Panc1 (cell line): ENCODE measurements at regions not wholly inside any gene's neighbourhood (a gene's known extent, or its start where the extent isn't known, plus 50 kb on each side); places are given as distances from the start of the nearest gene placed in this dataset.

Source experiments
- ATAC-seq: fragments of 200-7000 bp; cut with Tn5 transposase; 2 replicates; pipeline ENCODE4 v1.9.1; 2020; ENCODE audit warnings: mild to moderate bottlenecking, moderate library complexity
- BruUV-seq: library from RNA; stranded (reverse); fragments of 400-500 nt; replicated peaks from 2 replicates; lab custom pipeline; 2021; lab: Mats Ljungman, UMichigan
- CTCF ChIA-PET: fragments of 300-600 bp; sonication (Branson Sonifier 250); formaldehyde crosslinking; loops from one replicate; lab custom pipeline; 2022; ENCODE audit warnings: antibody characterized with exemption; lab: Charles Lee
- POLR2A ChIA-PET: fragments of 300-600 bp; sonication (Branson Sonifier 250); formaldehyde crosslinking; loops from one replicate; lab custom pipeline; 2022; ENCODE audit warnings: antibody characterized with exemption; lab: Charles Lee
- DNase-seq: peaks from one replicate; pipeline ENCODE4 v3.0.0-alpha.2; 2010; ENCODE audit warnings: low read depth, low spot score
- H3K27ac ChIP-seq: 2 replicates; pipeline ENCODE4 v1.5.1; 2011; ENCODE audit warnings: mild to moderate bottlenecking, low read length, inconsistent platforms
- H3K27me3 ChIP-seq: fragments of 200-500 bp; sonication (Bioruptor generic); 2 replicates; pipeline ENCODE4 v1.6.0; 2014; ENCODE audit warnings: low read length, inconsistent platforms; ENCODE audit not compliant: control insufficient read depth, insufficient read depth
- H3K36me3 ChIP-seq: fragments of 200-500 bp; sonication (Bioruptor generic); 2 replicates; pipeline ENCODE4 v1.5.1; 2014; ENCODE audit warnings: inconsistent platforms, mild to moderate bottlenecking, low read length, moderate library complexity; ENCODE audit not compliant: control insufficient read depth, insufficient read depth
- H3K4me1 ChIP-seq: 2 replicates; pipeline ENCODE4 v1.5.1; 2011; ENCODE audit warnings: inconsistent platforms, mild to moderate bottlenecking, low read length, moderate library complexity; ENCODE audit not compliant: control insufficient read depth, insufficient read depth
- H3K4me3 ChIP-seq, 2 experiments: 2 replicates each; pipeline ENCODE4 v1.5.1; 2011 to 2012; ENCODE audit warnings: low read depth in 2 of 2, low read length in 2 of 2, mild to moderate bottlenecking in 2 of 2, inconsistent platforms in 1 of 2, moderate library complexity in 1 of 2
- H3K9me3 ChIP-seq: fragments of 200-500 bp; sonication (Bioruptor generic); 2 replicates; pipeline ENCODE4 v1.5.1; 2014; ENCODE audit warnings: low read depth, mild to moderate bottlenecking, inconsistent platforms, low read length, moderate library complexity; ENCODE audit not compliant: control insufficient read depth, insufficient read depth
- POLR2AphosphoS5 ChIP-seq: IDR thresholded peaks from 2 replicates; pipeline ENCODE4 v1.6.1; 2012; ENCODE audit warnings: mild to moderate bottlenecking, low read depth, low read length, moderate library complexity
- SIN3A ChIP-seq: IDR thresholded peaks from 2 replicates; pipeline ENCODE4 v1.6.1; 2012; ENCODE audit warnings: low read depth, mild to moderate bottlenecking, low read length, moderate library complexity, borderline replicate concordance; ENCODE audit not compliant: insufficient read depth
- TCF7L2 ChIP-seq: IDR thresholded peaks from 2 replicates; pipeline ENCODE4 v1.6.1; 2011; ENCODE audit warnings: mild to moderate bottlenecking, low read depth, low read length, inconsistent platforms
- in situ Hi-C: cut with HindIII; loops from 2 replicates; pipeline ENCODE4 v1.10.0; 2016; ENCODE audit warnings: low sequenced_read_pairs, low pct_unique_long_range_greater_than_20kb
- intact Hi-C: fragments of 100-400 bp; cut with micrococcal nuclease; formaldehyde crosslinking; loops from one replicate; pipeline ENCODE4 v1.10.0; 2022; ENCODE audit not compliant: unreplicated experiment
- TF ChIP-seq, protein P1 (sequence below), 2 experiments: IDR thresholded peaks; 2 replicates each; pipeline ENCODE4 v1.6.1; 2011 to 2012; ENCODE audit warnings: low read depth in 2 of 2, control low read depth in 1 of 2, low read length in 1 of 2, mild to moderate bottlenecking in 1 of 2, moderate library complexity in 1 of 2; ENCODE audit not compliant: insufficient read depth in 1 of 2
- TF ChIP-seq, protein P2 (sequence below): fragments of 450-650 bp; IDR thresholded peaks from 2 replicates; pipeline ENCODE4 v1.5.1; 2017; ENCODE audit warnings: mild to moderate bottlenecking

DNA sequence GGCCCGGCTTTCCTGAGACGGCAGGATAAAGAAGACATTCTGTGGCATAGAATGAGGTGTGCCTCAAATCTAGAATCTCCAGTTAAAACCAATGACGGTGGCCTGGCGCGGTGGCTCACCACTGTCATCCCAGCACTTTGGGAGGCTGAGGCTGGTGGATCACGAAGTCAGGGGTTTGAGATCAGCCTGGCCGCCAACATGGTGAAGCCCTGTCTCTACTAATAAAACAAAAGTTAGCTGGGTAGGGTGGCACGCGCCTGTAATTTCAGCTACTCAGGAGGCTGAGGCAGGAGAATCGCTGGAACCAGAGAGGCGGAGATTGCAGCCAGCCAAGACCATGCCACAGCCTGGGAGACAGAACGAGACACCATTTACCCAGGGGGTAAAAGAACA is 193.6 kb downstream of the ALG10 start:
- no peak for TF ChIP-seq SIN3A
- no peak for TF ChIP-seq TCF7L2
- intact Hi-C loops = loop anchor here (5.0 kb wide), 1 partner anchor 184 kb away; no protein-coding TSS in a partner anchor
- ChIA-PET CTCF (interaction anchor here (1.4 kb wide), 1 partner anchor 93 kb away, joined by 6 read pairs; no protein-coding TSS in a partner anchor), POLR2A (no interaction called here)
- Histone ChIP-seq H3K9me3 (no peaks in the 10 kb centered on the region), H3K27ac (no peak overlapping the region), H3K36me3 (no peaks in the 10 kb centered on the region), H3K4me1 (no peaks in the 10 kb centered on the region), H3K27me3 (no peaks in the 10 kb centered on the region), H3K4me3 (no peak overlapping the region)
- no peak for ATAC-seq
- DNase-seq = no peak
- BruUV-seq = no TSS peak
- in situ Hi-C loops = no loop called here

DNA sequence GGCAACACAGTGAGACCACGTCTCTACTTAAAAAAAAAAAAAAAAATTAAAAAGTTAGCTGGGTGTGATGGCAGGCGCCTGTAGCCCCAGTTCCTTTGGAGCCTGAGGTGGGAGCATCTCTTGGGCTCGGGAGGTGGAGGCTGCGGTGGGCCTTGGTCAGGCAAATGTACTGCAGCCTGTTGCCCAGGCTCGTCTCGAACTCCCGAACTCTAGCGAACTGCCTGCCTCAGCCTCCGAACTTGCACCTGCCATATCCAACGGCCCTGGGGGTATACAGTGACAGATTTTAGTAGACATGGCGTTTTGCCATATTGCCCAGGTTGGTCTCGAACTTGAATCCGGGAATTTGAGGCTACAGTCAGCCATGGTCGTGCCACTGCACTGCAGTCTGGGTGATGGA is 195.4 kb downstream of the ALG10 start:
- DNase-seq = no peak
- Histone ChIP-seq H3K27me3 (no peaks in the 10 kb centered on the region), H3K36me3 (no peaks in the 10 kb centered on the region), H3K4me3 (no peak overlapping the region), H3K9me3 (no peaks in the 10 kb centered on the region), H3K4me1 (no peaks in the 10 kb centered on the region), H3K27ac (no peak overlapping the region)
- ChIA-PET CTCF (interaction anchor here (0.6 kb wide), 1 partner anchor 185 kb away, joined by 8 read pairs; no protein-coding TSS in a partner anchor), POLR2A (no interaction called here)
- no peak for ATAC-seq
- TF ChIP-seq SIN3A (no peak), POLR2AphosphoS5 (no peak), TCF7L2 (no peak)
- TF ChIP-seq, protein P1, sequence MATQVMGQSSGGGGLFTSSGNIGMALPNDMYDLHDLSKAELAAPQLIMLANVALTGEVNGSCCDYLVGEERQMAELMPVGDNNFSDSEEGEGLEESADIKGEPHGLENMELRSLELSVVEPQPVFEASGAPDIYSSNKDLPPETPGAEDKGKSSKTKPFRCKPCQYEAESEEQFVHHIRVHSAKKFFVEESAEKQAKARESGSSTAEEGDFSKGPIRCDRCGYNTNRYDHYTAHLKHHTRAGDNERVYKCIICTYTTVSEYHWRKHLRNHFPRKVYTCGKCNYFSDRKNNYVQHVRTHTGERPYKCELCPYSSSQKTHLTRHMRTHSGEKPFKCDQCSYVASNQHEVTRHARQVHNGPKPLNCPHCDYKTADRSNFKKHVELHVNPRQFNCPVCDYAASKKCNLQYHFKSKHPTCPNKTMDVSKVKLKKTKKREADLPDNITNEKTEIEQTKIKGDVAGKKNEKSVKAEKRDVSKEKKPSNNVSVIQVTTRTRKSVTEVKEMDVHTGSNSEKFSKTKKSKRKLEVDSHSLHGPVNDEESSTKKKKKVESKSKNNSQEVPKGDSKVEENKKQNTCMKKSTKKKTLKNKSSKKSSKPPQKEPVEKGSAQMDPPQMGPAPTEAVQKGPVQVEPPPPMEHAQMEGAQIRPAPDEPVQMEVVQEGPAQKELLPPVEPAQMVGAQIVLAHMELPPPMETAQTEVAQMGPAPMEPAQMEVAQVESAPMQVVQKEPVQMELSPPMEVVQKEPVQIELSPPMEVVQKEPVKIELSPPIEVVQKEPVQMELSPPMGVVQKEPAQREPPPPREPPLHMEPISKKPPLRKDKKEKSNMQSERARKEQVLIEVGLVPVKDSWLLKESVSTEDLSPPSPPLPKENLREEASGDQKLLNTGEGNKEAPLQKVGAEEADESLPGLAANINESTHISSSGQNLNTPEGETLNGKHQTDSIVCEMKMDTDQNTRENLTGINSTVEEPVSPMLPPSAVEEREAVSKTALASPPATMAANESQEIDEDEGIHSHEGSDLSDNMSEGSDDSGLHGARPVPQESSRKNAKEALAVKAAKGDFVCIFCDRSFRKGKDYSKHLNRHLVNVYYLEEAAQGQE (IDR thresholded peaks at IDR 0.05; ENCODE audit: insufficient read depth in 1 of 2, low read depth in 2 of 2, low read length in 1 of 2) = no peak
- TF ChIP-seq, protein P2, sequence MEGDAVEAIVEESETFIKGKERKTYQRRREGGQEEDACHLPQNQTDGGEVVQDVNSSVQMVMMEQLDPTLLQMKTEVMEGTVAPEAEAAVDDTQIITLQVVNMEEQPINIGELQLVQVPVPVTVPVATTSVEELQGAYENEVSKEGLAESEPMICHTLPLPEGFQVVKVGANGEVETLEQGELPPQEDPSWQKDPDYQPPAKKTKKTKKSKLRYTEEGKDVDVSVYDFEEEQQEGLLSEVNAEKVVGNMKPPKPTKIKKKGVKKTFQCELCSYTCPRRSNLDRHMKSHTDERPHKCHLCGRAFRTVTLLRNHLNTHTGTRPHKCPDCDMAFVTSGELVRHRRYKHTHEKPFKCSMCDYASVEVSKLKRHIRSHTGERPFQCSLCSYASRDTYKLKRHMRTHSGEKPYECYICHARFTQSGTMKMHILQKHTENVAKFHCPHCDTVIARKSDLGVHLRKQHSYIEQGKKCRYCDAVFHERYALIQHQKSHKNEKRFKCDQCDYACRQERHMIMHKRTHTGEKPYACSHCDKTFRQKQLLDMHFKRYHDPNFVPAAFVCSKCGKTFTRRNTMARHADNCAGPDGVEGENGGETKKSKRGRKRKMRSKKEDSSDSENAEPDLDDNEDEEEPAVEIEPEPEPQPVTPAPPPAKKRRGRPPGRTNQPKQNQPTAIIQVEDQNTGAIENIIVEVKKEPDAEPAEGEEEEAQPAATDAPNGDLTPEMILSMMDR = no peak
- BruUV-seq = no TSS peak
- in situ Hi-C loops (no loop called here), intact Hi-C loops (loop anchor here (1.0 to 5.0 kb wide), 2 partner anchors 94 to 185 kb away; no protein-coding TSS in a partner anchor)
